Bronchial epithelial cell (primary cell): ENCODE measurements at regions not wholly inside any gene's neighbourhood (a gene's known extent, or its start where the extent isn't known, plus 50 kb on each side); places are given as distances from the start of the nearest gene placed in this dataset.

ENCODE experiments used
- DNase-seq: peaks from one replicate; pipeline ENCODE4 v3.0.0-alpha.2; 2010; ENCODE audit warnings: low read depth
- FAIRE-seq: peaks from 2 replicates; lab custom pipeline; 2011; peaks lifted over from hg19 to GRCh38; lab: Jason Lieb, UNC
- H3K27me3 ChIP-seq: 2 replicates; pipeline ENCODE4 v1.5.1; 2011; ENCODE audit warnings: low read length; ENCODE audit not compliant: control insufficient read depth, insufficient read depth
- H3K36me3 ChIP-seq: 2 replicates; pipeline ENCODE4 v1.5.1; 2011; ENCODE audit warnings: low read length; ENCODE audit not compliant: control insufficient read depth, insufficient read depth
- H3K4me3 ChIP-seq: 2 replicates; pipeline ENCODE4 v1.5.1; 2011; ENCODE audit warnings: mild to moderate bottlenecking, low read depth, low read length, control low read depth
- TF ChIP-seq, protein P1 (sequence below): IDR thresholded peaks from 2 replicates; pipeline ENCODE4 v1.5.1; 2011; ENCODE audit warnings: mild to moderate bottlenecking, moderate library complexity, low read length, control low read depth, inconsistent platforms; ENCODE audit not compliant: insufficient read depth, severe bottlenecking

DNA sequence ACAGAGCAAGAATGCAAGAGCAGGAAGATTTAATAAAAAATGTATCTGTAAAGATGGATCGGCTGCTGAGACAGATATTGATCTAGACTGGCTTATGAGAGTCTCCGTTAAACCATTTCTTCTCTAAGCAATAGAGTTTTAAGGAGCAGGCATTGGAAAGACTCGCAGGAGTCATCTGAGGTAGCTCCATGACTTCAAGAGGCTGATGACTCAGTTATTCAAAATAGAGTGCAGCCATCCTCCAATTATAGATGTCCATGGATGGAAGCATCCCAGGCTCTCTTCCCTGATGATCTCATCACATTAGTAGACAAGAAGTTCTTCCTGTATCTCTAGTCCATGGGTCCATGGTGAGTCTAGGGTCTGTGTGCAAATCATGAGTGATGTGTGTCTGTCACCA lies 638.3 kb upstream of the TMEM132C start:
- TF ChIP-seq, protein P1, sequence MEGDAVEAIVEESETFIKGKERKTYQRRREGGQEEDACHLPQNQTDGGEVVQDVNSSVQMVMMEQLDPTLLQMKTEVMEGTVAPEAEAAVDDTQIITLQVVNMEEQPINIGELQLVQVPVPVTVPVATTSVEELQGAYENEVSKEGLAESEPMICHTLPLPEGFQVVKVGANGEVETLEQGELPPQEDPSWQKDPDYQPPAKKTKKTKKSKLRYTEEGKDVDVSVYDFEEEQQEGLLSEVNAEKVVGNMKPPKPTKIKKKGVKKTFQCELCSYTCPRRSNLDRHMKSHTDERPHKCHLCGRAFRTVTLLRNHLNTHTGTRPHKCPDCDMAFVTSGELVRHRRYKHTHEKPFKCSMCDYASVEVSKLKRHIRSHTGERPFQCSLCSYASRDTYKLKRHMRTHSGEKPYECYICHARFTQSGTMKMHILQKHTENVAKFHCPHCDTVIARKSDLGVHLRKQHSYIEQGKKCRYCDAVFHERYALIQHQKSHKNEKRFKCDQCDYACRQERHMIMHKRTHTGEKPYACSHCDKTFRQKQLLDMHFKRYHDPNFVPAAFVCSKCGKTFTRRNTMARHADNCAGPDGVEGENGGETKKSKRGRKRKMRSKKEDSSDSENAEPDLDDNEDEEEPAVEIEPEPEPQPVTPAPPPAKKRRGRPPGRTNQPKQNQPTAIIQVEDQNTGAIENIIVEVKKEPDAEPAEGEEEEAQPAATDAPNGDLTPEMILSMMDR: no peak
- no peak overlapping the region for H3K4me3 ChIP-seq
- FAIRE-seq: no peak
- no peaks in the 10 kb centered on the region for H3K27me3 ChIP-seq
- no peaks in the 10 kb centered on the region for H3K36me3 ChIP-seq
- no peak for DNase-seq

GRCh38 chr12:127629066-127629820 lies 637.7 kb upstream of the TMEM132C start:
- no peak for DNase-seq
- Histone ChIP-seq H3K36me3 (no peaks in the 10 kb centered on the region), H3K4me3 (no peak overlapping the region), H3K27me3 (no peaks in the 10 kb centered on the region)
- TF ChIP-seq, protein P1: no peak
- FAIRE-seq: no peak

DNA sequence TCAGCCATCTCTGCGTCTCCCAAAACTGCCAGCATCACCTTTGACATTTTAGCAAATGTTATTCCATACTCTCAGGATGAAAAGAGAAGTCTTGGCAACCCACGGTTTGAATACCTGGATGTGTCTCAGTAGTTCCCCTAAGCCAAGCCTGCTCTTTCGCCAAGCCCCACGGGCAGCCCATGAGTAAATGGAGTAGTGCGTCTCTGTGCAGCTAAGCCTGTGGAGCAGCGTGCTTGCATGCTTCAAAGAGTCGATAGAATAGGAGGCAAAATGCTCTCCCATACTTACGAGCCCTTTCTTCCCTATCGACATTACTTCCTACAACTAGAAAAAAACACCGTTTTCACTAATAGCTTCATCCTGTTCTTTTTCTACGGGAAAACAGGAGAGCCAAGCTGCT lies 634.5 kb upstream of the TMEM132C start:
- FAIRE-seq (no peak), DNase-seq (no peak)
- Histone ChIP-seq H3K4me3 (no peak overlapping the region), H3K27me3 (no peaks in the 10 kb centered on the region), H3K36me3 (no peaks in the 10 kb centered on the region)
- TF ChIP-seq, protein P1: no peak

GRCh38 chr12:127635838-127636237 lies 631.1 kb upstream of the TMEM132C start:
- TF ChIP-seq, protein P1: no peak
- H3K27me3 ChIP-seq: no peaks in the 10 kb centered on the region
- no peaks in the 10 kb centered on the region for H3K36me3 ChIP-seq
- DNase-seq (no peak), FAIRE-seq (no peak)
- no peak overlapping the region for H3K4me3 ChIP-seq

- Histone ChIP-seq H3K4me3 (no peak overlapping the region), H3K36me3 (no peaks in the 10 kb centered on the region), H3K27me3 (no peaks in the 10 kb centered on the region)
- no peak for DNase-seq
- FAIRE-seq: no peak
- TF ChIP-seq, protein P1: no peak
Observed at GRCh38 chr12:127636882-127637281, 630.1 kb upstream of the TMEM132C start.
